Breast epithelium (tissue), 4 donors: ENCODE measurements at regions not wholly inside any gene's neighbourhood (a gene's known extent, or its start where the extent isn't known, plus 50 kb on each side); places are given as distances from the start of the nearest gene placed in this dataset.

Experiments
- DNase-seq, 2 donors: peaks; one replicate each; pipeline ENCODE4 v3.0.0-alpha.2; 2019; ENCODE audit warnings: low spot score in 2 of 2
- H3K27ac ChIP-seq, 2 donors: fragments of 200-600 bp; sonication (generic) in 1 of 2; one replicate each; pipeline ENCODE4 v1.5.1; 2016 to 2019; ENCODE audit warnings: mild to moderate bottlenecking in 1 of 2
- H3K27me3 ChIP-seq, 2 donors: fragments of 200-600 bp; sonication (generic) in 1 of 2; one replicate each; pipeline versions ENCODE4 v1.5.1 to v1.6.0; 2017 to 2019; ENCODE audit warnings: control low read depth in 1 of 2, mild to moderate bottlenecking in 1 of 2
- H3K36me3 ChIP-seq: fragments of 200-600 bp; one replicate; pipeline ENCODE4 v1.5.1; 2019
- H3K4me1 ChIP-seq, 2 donors: fragments of 200-600 bp; sonication (generic); one replicate each; pipeline ENCODE4 v1.5.1; 2016 to 2019; ENCODE audit warnings: control low read depth in 1 of 2
- H3K4me3 ChIP-seq, 3 donors: fragments of 200-600 bp; sonication (generic); 1 replicate in 2 of 3; 2 replicates in 1 of 3; pipeline ENCODE4 v1.5.1; 2016 to 2019; ENCODE audit warnings: mild to moderate bottlenecking in 3 of 3, moderate library complexity in 2 of 3
- H3K9me3 ChIP-seq, 2 donors: fragments of 200-600 bp; sonication (generic) in 1 of 2; one replicate each; pipeline ENCODE4 v1.5.1; 2016 to 2019; ENCODE audit warnings: control low read depth in 1 of 2
- POLR2A ChIP-seq: fragments of 450-650 bp; IDR thresholded peaks from one replicate; pipeline ENCODE4 v1.6.1; 2016; ENCODE audit warnings: antibody characterized with exemption, mild to moderate bottlenecking, moderate library complexity
- POLR2AphosphoS5 ChIP-seq, 3 donors: sonication (generic); formaldehyde crosslinking; IDR thresholded peaks; one replicate each; pipeline ENCODE4 v1.6.1; 2017; ENCODE audit warnings: antibody characterized with exemption in 3 of 3
- intact Hi-C: fragments of 100-400 bp; cut with DNase I; formaldehyde crosslinking; loops from one replicate; pipeline ENCODE4 v1.15.1; 2023; ENCODE audit warnings: low total_unique reads
- TF ChIP-seq, protein P1 (sequence below), 3 donors: fragments of 450-650 bp; IDR thresholded peaks; one replicate each; pipeline ENCODE4 v1.5.1; 2016 to 2017; ENCODE audit warnings: antibody characterized with exemption in 3 of 3, mild to moderate bottlenecking in 3 of 3, moderate library complexity in 3 of 3

DNA sequence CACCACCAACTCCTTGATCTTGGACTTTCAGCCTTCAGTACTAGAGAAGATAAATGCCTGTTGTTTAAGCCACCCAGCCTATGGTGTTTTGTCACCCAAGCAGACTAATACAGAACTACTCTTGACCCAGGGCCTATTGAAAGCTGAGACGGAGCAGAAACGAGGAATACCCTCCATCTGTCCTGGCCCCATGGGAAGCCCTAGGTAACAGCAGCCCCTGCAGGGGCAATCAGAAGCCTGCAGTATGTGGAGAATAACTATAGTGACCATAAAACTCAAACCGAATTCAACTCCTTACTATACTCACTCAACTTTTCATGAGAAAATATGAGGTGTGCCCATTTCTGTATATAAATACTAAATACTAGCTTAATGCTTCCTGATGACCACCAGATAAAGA, 307.4 kb downstream of the NUAK1 start:
- no peaks in the 10 kb centered on the region for H3K4me1 ChIP-seq
- TF ChIP-seq POLR2AphosphoS5 (IDR thresholded peaks at IDR 0.05) = no peak
- no peak for TF ChIP-seq POLR2A
- TF ChIP-seq, protein P1, sequence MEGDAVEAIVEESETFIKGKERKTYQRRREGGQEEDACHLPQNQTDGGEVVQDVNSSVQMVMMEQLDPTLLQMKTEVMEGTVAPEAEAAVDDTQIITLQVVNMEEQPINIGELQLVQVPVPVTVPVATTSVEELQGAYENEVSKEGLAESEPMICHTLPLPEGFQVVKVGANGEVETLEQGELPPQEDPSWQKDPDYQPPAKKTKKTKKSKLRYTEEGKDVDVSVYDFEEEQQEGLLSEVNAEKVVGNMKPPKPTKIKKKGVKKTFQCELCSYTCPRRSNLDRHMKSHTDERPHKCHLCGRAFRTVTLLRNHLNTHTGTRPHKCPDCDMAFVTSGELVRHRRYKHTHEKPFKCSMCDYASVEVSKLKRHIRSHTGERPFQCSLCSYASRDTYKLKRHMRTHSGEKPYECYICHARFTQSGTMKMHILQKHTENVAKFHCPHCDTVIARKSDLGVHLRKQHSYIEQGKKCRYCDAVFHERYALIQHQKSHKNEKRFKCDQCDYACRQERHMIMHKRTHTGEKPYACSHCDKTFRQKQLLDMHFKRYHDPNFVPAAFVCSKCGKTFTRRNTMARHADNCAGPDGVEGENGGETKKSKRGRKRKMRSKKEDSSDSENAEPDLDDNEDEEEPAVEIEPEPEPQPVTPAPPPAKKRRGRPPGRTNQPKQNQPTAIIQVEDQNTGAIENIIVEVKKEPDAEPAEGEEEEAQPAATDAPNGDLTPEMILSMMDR (IDR thresholded peaks at IDR 0.05) = no peak
- no peaks in the 10 kb centered on the region for H3K27me3 ChIP-seq
- DNase-seq = no peak
- no peak overlapping the region for H3K4me3 ChIP-seq
- H3K27ac ChIP-seq = no peak overlapping the region
- no peaks in the 10 kb centered on the region for H3K9me3 ChIP-seq
- H3K36me3 ChIP-seq = no peaks in the 10 kb centered on the region
- intact Hi-C loops = no loop called here

DNA sequence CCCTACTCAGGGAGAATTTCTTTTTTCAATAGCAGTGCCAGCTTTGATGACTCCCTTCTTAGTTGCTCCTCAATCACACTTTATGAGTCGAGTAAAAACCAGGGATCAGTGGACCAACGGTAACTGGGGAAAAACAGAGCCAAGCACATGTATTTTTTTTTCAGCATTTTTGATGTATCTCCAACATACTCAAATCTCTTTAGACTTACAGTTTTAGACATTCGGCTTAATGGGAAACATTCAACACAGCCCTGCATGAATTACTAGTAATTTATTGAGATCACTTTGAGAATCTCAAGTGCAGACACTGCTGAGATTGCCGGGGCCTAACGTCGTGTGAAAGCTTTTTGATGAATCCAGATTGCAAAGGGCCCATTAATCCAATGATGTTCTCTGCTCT, 306.7 kb downstream of the NUAK1 start:
- Histone ChIP-seq H3K4me1 (no peaks in the 10 kb centered on the region), H3K27ac (no peak overlapping the region), H3K4me3 (no peak overlapping the region), H3K9me3 (no peaks in the 10 kb centered on the region), H3K36me3 (no peaks in the 10 kb centered on the region), H3K27me3 (no peaks in the 10 kb centered on the region)
- intact Hi-C loops = no loop called here
- DNase-seq = no peak
- TF ChIP-seq POLR2AphosphoS5 (IDR thresholded peaks at IDR 0.05) = no peak
- TF ChIP-seq, protein P1 (IDR thresholded peaks at IDR 0.05) = no peak
- TF ChIP-seq POLR2A = no peak

DNA sequence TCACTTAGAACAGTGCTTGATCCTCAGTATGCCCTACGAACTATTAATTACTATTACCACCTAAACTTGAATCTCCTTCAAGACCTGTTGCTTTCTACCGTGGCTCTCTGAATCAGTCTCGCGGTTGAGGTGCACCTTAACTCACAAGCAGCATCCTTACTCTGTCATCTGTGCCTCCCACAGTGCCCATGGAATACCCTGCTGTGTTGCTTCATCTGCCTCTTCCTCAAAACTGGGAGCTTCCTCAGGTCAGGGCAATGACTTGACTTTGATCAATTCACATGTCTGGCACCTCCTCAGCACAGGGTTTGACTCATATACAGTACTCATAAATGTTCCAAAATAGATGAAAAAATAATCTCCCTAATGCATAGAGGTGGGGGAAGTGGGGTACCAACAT, 305.9 kb downstream of the NUAK1 start:
- no peaks in the 10 kb centered on the region for H3K4me1 ChIP-seq
- TF ChIP-seq, protein P1 (IDR thresholded peaks at IDR 0.05) = no peak
- TF ChIP-seq POLR2AphosphoS5 (IDR thresholded peaks at IDR 0.05) (no peak), POLR2A (no peak)
- no peaks in the 10 kb centered on the region for H3K9me3 ChIP-seq
- H3K36me3 ChIP-seq = no peaks in the 10 kb centered on the region
- intact Hi-C loops = no loop called here
- H3K27ac ChIP-seq = no peak overlapping the region
- no peak overlapping the region for H3K4me3 ChIP-seq
- no peaks in the 10 kb centered on the region for H3K27me3 ChIP-seq
- DNase-seq = no peak

DNA sequence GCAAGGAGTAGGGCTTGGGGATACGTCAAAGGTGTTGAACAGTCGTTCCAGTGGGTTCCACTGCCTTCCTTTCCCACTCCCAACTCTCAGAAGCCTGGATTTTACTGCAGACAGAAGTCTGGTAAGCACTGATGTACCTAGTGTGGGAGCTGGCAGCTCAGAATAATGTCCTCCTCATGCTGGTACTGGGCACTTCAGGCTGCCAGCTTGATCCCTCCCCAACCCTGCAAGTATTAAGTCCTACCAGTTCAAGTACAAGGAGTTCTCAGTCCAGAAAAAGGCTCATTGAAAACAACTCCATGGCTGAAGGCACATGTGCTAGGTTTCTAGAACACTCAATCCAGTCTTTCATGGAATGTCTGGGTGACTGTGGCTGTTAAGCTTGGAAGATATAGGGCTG, 304.3 kb downstream of the NUAK1 start:
- Histone ChIP-seq H3K36me3 (no peaks in the 10 kb centered on the region), H3K4me3 (no peak overlapping the region), H3K27ac (no peak overlapping the region), H3K4me1 (no peaks in the 10 kb centered on the region), H3K9me3 (no peaks in the 10 kb centered on the region), H3K27me3 (no peaks in the 10 kb centered on the region)
- DNase-seq = no peak
- intact Hi-C loops = no loop called here
- no peak for TF ChIP-seq POLR2A
- TF ChIP-seq, protein P1 (IDR thresholded peaks at IDR 0.05) = no peak

DNA sequence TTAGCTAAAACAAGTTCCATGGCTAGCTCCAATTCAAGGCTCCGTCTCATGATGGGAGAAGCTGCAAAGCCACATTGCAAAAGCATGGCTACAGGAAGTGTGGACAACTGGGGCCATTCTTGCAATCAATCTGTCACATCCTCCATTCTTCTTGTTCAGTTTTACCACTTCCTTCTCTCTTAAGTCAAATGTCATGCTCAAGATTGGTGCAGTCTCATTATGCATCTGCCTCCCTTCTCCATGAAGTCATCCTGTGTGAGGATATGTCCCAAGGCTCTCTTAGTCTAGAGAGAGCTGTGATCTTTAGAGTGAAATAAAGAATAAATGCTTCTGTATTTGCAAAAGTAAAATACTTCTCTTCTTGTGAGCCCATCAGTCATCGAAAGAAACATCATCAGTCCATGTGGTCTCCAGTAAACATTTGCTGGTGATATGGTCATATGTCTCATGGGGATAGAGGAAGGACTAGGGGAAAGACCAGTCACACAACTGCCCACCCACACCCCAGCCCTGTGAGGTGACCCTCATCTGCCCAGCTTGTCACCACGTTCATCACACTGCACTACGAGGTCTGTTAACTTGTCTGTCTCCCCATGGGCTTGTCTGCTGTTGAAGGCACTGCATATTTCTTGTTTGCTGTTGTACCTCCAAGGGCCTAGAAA, 303.0 kb downstream of the NUAK1 start:
- no peaks in the 10 kb centered on the region for H3K4me1 ChIP-seq
- H3K4me3 ChIP-seq = no peak overlapping the region
- intact Hi-C loops = no loop called here
- H3K36me3 ChIP-seq = no peaks in the 10 kb centered on the region
- no peak for DNase-seq
- H3K9me3 ChIP-seq = no peaks in the 10 kb centered on the region
- no peak overlapping the region for H3K27ac ChIP-seq
- TF ChIP-seq POLR2AphosphoS5 (IDR thresholded peaks at IDR 0.05) = no peak
- TF ChIP-seq, protein P1 (IDR thresholded peaks at IDR 0.05) = no peak
- no peak for TF ChIP-seq POLR2A
- H3K27me3 ChIP-seq = no peaks in the 10 kb centered on the region
